Endothelial cell (in vitro differentiated cells): ENCODE measurements at regions not wholly inside any gene's neighbourhood (a gene's known extent, or its start where the extent isn't known, plus 50 kb on each side); places are given as distances from the start of the nearest gene placed in this dataset.

ENCODE experiments used
- DNase-seq: peaks from one replicate; pipeline ENCODE4 v3.0.0; 2021; ENCODE audit warnings: low spot score
- H3K27ac Mint-ChIP-seq: one replicate; pipeline ENCODE4 v1.8.0; 2021; ENCODE audit warnings: mixed read lengths, inconsistent platforms; ENCODE audit not compliant: unreplicated experiment
- H3K27me3 Mint-ChIP-seq: one replicate; pipeline ENCODE4 v1.8.0; 2021; ENCODE audit warnings: mild to moderate bottlenecking, moderate library complexity, mixed read lengths, inconsistent platforms; ENCODE audit not compliant: unreplicated experiment
- H3K36me3 Mint-ChIP-seq: one replicate; pipeline ENCODE4 v1.8.0; 2021; ENCODE audit warnings: mild to moderate bottlenecking, low read depth, mixed read lengths, inconsistent platforms; ENCODE audit not compliant: unreplicated experiment
- H3K4me1 Mint-ChIP-seq: one replicate; pipeline ENCODE4 v1.8.0; 2021; ENCODE audit warnings: mild to moderate bottlenecking, mixed read lengths, inconsistent platforms; ENCODE audit not compliant: unreplicated experiment
- H3K4me3 Mint-ChIP-seq: one replicate; pipeline ENCODE4 v1.8.0; 2021; ENCODE audit warnings: mild to moderate bottlenecking, mixed read lengths, inconsistent platforms; ENCODE audit not compliant: unreplicated experiment
- H3K9me3 Mint-ChIP-seq: one replicate; pipeline ENCODE4 v1.8.0; 2021; ENCODE audit warnings: mixed read lengths, inconsistent platforms; ENCODE audit not compliant: unreplicated experiment
- TF ChIP-seq, protein P1 (sequence below): fragments of 200-600 bp; sonication (generic); IDR thresholded peaks from one replicate; pipeline ENCODE4 v1.5.0; 2021; ENCODE audit warnings: antibody characterized with exemption; ENCODE audit not compliant: unreplicated experiment

DNA sequence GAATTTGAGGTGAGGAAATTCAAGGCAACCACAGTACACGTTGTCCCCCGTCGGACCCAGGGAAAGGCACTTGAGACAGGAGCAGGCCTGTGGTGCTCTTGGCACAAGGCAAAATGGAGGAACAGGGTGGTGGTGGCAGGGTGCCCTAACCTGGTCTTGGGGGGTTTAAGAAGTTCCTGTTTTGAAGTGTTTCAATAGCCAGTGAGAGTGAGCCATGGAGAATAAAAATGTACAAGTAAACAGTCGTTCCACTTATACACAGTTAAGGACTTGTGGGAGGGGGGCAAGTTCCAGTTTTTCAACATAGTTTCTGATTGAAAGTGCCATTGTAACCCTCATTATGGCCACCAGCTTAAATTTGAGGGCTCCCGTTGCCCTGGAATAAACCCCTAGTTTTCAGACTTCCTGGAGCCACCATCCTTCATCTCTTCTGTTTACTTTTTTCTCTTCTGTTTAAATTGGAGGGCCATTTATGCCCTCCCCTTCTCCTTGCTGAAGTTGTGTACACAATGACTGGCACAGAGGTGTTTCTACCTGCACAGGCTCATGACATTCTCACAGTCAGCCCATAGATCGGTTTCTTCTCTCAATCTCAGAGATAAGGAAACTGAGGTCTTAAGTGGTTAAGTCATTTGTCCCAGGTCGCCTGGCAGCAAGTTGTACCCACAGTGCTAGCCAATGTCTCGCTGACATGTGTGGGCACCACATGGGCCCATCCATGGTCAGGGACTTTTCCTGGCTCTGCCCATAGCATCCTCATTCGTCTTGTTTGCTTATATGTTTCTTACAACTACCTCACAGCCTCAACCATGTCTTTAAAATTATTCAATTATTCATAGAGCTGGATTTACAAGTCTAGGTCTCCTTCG lies 66.0 kb upstream of the ST3GAL5 start:
- TF ChIP-seq, protein P1, sequence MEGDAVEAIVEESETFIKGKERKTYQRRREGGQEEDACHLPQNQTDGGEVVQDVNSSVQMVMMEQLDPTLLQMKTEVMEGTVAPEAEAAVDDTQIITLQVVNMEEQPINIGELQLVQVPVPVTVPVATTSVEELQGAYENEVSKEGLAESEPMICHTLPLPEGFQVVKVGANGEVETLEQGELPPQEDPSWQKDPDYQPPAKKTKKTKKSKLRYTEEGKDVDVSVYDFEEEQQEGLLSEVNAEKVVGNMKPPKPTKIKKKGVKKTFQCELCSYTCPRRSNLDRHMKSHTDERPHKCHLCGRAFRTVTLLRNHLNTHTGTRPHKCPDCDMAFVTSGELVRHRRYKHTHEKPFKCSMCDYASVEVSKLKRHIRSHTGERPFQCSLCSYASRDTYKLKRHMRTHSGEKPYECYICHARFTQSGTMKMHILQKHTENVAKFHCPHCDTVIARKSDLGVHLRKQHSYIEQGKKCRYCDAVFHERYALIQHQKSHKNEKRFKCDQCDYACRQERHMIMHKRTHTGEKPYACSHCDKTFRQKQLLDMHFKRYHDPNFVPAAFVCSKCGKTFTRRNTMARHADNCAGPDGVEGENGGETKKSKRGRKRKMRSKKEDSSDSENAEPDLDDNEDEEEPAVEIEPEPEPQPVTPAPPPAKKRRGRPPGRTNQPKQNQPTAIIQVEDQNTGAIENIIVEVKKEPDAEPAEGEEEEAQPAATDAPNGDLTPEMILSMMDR: no peak
- Mint-ChIP-seq H3K4me3 (no peak overlapping the region), H3K36me3 (peaks cover 8% of the 10 kb centered on the region), H3K27me3 (peaks cover 2% of the 10 kb centered on the region), H3K9me3 (no peaks in the 10 kb centered on the region), H3K4me1 (peaks cover 30% of the 10 kb centered on the region), H3K27ac (peak overlapping the region; percentile 67)
- no peak for DNase-seq

DNA sequence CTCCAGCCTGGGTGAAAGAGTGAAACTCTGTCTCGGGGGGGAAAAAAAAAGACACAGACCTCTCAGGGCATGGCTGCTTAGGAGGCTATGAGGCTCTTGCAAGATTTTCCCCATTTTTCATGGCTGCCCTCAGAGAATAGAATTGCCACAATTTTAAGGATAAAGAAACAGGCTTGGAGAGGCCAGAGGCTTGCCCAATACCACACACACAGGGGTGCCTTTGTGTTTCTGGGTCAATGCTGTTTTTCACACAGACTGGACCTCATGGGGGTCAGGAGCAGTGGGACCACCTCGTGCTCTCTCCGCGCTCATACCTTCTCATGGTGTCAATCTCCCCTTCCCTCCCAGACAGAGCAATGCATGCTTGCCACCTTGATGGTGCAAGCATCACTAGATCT lies 65.4 kb upstream of the ST3GAL5 start:
- peak overlapping the region; percentile 67 for H3K27ac Mint-ChIP-seq
- H3K4me3 Mint-ChIP-seq: no peak overlapping the region
- H3K27me3 Mint-ChIP-seq: peaks cover 2% of the 10 kb centered on the region

DNA sequence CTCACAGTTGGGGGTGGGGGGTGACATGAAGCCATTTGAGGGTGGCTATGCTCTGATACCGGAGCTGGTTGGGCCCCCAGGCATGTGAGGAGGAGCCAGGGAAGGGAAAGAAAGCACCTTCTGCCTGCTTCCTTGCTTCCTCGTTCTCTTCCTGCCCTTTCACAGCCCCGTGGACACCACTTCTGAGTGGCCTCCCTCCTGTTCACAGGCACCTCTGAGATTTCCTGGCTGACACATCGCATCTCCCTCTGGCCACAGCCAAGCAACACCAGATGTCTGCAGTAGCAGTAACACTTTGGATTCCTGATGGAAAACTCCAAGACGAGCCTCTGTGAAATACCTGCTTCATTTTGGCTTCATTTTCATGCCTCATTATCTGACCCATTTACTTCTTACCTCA lies 64.7 kb upstream of the ST3GAL5 start:
- H3K27me3 Mint-ChIP-seq: peaks cover 2% of the 10 kb centered on the region
- peaks cover 8% of the 10 kb centered on the region for H3K36me3 Mint-ChIP-seq
- H3K27ac Mint-ChIP-seq: peak overlapping the region; percentile 13
- TF ChIP-seq, protein P1: no peak
- no peak for DNase-seq
- H3K4me3 Mint-ChIP-seq: no peak overlapping the region
- H3K4me1 Mint-ChIP-seq: peaks cover 30% of the 10 kb centered on the region
- no peaks in the 10 kb centered on the region for H3K9me3 Mint-ChIP-seq

More for the DNA sequence above, 65.4 kb upstream of the ST3GAL5 start:
- no peaks in the 10 kb centered on the region for H3K9me3 Mint-ChIP-seq
- H3K4me1 Mint-ChIP-seq: peaks cover 30% of the 10 kb centered on the region
- H3K36me3 Mint-ChIP-seq: peaks cover 8% of the 10 kb centered on the region
- TF ChIP-seq, protein P1: no peak
- no peak for DNase-seq

DNA sequence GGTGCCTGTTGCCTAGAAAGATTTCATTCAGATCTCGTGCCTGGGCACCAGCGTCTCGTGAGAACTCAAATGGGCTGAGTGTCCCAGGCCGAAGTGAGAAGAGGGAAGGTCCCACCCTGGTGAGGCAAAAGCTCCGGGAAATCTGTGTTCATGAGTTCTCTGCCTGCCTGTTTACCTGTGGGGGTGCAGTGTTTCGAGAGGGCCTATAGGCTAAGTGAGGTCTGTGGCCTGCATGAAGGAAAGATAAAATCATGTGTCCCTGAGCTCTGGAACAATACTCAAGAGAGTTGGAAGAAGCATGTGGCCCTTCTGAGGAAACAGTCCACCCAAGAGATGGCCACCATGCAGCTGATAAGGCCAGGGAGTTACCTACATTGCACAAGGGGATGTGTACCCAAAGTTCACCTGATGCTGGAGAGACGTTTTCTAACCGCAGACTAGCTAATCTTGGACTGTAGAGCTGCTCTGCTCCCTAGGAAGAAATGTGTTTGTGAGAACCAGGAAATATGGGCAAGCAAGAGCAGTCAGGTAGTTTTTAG lies 63.5 kb upstream of the ST3GAL5 start:
- H3K27me3 Mint-ChIP-seq: peaks cover 2% of the 10 kb centered on the region
- H3K36me3 Mint-ChIP-seq: peaks cover 8% of the 10 kb centered on the region
- no peak overlapping the region for H3K4me3 Mint-ChIP-seq
- no peak for DNase-seq
- H3K4me1 Mint-ChIP-seq: peaks cover 30% of the 10 kb centered on the region
- H3K27ac Mint-ChIP-seq: peak overlapping the region; percentile 65
- H3K9me3 Mint-ChIP-seq: no peaks in the 10 kb centered on the region
- TF ChIP-seq, protein P1: no peak

DNA sequence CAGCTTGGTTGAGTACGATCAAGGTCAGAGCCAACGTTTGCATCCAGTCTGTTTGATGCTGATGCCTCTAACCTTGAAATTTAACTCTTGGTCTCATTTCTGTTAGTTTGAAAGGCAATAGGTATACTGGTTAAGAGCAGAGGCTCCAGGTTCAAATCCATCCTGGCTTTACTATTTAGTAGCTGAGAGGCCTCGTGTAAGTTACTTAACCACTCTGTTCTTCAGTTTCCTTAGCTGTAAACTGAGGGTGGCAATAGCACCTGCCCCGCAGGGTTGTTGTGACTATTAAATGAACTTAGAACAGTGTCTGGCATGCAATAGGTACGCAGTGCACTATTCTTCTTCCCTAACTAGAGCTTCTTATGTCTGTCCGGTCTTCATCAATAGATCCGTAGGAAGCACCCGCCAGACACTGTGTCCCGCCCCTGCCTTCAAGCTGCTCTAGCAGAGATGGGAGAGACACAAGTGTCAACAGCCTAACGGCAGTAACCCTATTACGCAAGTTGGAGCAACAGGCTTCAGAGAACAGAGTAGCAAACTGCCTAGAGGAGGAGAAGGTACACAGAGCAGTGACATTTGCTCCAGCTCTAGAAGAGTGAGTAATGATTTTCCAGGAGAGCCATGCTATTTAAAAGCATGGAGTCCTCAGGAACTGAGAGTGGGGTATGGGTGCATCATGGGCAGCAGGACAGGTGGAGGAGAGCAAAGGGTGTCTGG lies 62.7 kb upstream of the ST3GAL5 start:
- Mint-ChIP-seq H3K36me3 (peaks cover 8% of the 10 kb centered on the region), H3K27ac (peak overlapping the region; percentile 65), H3K4me3 (no peak overlapping the region), H3K27me3 (peaks cover 2% of the 10 kb centered on the region), H3K9me3 (no peaks in the 10 kb centered on the region), H3K4me1 (peaks cover 27% of the 10 kb centered on the region)
- TF ChIP-seq, protein P1: no peak
- DNase-seq: no peak
